H4 (cell line): ENCODE measurements at regions not wholly inside any gene's neighbourhood (a gene's known extent, or its start where the extent isn't known, plus 50 kb on each side); places are given as distances from the start of the nearest gene placed in this dataset.

Experiments used
- DNase-seq: peaks from one replicate; pipeline ENCODE4 v3.0.0-alpha.2; 2015; ENCODE audit warnings: low spot score

DNA sequence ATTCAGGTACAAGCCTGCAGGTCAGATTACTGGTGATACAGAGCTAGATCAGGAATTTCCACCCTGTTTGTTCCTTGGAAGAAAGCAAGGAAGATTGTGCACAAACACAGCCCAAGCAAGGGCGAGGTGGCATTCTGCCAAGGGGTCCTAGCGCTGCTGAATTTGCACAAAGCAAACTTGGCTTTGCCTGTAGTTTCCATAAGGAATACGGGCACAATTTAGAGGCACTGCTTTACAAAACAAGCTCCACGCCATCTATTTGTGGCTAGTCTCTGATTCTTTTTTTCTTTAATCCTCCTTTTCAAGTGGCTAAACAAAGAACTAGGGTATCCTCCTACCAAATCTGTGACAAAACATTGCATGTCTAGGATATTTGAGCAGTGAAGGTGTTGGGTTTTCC, 195.5 kb upstream of the ACVR2A start:
- no peak for DNase-seq

DNA sequence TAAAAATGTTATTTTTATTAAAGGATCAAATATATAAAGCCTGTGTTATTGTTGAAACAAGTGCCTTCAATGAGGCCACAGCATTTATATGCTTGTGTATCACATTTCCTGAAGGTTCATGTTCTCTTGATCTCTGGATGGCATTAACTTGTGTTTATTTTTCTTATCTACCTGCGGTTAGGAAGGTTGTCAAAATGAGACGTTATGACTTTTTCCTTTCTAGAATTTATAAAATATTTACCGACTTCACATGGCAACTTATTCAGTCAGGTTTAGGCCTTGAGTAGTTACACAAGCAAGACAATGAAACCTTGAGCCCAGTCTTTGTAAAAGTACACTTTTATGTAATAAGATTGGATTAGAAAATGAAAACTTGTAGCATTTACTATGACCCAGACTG, 196.4 kb upstream of the ACVR2A start:
- peak; percentile 7 for DNase-seq

DNA sequence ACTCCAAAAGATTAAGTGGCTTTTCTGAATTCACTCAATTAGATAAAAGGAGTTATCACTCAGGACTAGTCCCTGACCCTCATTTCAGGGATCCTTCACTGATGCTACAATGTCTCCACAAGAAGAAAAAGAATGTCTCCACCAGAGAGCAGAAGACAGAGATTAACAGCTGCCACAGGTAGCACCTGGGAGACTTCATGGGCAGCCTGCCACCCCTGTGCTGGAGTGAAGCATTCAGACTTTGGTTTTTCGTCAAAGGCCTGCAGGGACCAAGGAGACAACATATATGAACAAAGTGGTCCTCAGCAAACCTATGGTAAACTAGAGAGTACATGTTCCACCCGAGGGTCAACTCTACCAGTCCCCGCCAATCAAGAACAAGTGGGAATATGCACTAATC, 197.0 kb upstream of the ACVR2A start:
- DNase-seq = no peak

DNA sequence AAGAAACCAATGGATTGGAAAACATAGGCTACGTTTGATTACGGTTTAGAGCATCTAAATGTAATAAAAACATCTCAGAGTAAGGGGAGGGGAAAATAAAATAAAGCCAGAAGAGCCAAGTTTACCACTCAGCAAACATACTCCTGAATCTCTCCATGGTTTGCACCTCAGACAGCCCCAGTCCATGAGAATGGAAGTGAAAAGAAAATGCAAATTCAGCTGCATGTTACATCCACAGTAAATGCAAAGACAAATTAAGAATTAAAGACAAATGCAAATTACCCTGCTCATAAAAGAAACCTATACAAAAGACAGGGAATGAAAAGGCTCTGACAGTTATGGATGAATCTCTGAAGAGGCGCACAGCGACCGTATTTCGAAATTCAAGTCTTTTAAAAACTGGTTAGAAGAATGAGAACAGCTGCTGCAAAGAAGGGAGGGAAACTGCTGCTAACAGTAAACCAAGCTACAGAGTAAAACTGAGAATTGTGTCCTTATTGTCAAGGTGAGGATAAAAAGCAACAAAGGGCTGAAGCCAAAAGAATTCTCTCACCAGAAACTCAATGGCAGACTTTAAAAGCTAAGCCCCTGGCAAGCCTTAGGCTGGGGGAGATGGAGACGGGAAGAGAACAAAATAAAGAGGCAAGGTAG, 197.9 kb upstream of the ACVR2A start:
- DNase-seq = no peak

DNA sequence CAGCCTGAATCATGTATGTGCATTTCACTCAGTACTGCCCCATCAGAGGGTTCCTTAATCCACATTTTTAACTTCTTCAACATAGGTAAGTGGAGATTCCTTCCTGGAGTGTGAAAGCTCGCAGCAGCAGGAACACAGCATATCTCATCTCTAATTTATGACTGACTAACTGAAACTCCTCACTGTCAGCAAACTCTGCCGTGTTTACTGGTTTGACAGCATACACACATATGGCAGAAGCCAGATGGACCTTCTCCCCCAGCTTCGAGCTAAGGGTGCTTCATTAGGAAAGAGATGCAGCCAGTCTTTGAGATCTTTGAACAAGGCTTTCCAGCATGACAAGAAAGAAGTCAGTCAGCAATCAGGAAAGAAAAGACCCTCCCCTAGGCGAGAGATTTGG, 200.3 kb upstream of the ACVR2A start:
- DNase-seq = no peak

DNA sequence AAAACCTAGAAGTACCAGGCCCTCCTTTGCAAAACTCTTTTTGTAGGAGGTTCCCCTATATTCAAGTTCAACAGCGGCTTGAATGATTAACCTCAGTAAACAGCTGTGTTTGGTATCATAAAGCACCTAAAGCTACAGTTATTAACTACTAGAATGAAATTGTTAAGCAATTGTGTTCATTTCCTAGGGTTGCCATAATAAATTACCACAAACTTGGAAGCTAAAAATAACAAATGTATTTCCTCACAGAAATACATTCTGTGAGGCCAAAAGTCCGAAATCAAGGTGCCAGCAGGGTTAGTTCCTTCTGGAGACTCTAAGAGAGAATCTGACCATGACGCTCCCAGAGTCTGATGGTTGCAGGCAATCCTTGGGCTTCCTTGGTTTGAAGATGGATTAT, 202.1 kb upstream of the ACVR2A start:
- no peak for DNase-seq

DNA sequence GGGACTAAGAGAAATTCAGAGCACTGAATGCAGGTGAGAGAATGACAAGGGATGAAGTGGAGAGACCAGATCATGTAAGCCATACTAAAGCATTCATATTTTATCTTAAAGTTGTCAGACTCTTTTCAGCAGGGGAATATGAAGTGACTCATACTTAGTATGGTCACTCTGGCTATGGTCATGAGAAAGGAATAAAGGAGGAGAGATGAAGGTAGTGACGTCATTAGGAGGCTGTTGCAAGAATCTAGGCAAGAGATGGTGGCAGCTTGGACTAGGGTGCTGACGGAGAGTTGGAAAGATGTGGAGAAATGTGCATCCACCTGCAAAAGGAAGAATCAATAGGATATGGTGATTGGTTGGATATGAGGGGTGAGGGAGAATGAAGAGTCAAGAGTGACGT, 203.2 kb upstream of the ACVR2A start:
- no peak for DNase-seq

DNA sequence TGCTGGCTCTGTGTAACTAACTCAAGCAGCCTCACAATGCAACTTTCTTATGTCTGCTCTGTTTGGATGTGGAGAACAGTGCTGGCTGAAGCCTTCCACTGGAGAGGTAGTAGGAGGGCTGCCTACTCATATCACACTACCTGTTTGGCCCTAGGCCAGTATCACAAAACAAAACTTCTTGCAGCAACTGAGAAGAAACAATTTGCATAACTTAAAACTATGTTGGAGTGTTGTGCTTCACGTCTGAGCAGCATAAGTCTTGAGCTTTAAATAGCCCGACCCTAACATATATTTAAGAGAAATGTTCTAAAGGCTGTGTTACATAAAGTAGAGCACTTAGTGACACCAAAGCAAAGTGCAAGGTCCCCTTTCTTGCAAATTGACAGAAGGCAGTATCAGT, 204.9 kb upstream of the ACVR2A start:
- no peak for DNase-seq

DNA sequence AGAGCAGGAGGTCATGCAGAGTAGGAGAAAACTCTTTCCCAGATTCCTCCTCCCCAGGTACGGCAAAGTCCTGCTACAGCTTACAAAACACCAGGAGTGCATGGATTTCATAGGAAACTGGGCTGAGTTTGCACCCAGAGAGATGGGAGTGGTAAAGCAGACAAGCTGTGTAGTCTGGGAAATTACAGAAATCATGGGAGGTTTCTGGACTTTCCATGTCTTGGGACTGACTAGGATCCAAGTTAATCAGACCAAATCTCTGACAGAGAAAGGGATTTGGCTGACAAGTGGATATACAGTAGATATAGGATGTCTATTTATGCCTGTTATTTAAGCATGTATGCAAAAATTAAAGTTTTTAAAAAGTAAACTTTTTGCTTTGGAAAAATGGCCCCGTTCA, 205.4 kb upstream of the ACVR2A start:
- no peak for DNase-seq

DNA sequence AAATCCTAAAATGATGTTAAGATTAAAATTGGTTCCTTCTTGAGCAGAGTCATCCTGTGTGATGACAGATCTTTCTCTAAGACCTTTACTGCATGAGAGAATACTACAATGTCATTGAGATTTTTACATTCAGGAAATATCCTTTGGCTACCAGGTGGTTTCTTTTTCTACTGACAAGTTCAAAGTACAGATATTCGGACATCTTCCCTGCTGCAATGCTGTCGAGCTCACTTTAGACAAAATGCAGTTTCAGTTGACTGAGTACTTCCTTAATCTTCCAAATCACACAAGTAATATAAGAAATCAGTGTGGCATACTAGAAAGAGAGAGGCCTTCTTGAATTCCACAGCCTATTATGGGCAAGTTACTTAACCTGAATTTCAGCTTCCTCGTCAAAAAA, 207.9 kb upstream of the ACVR2A start:
- no peak for DNase-seq

DNA sequence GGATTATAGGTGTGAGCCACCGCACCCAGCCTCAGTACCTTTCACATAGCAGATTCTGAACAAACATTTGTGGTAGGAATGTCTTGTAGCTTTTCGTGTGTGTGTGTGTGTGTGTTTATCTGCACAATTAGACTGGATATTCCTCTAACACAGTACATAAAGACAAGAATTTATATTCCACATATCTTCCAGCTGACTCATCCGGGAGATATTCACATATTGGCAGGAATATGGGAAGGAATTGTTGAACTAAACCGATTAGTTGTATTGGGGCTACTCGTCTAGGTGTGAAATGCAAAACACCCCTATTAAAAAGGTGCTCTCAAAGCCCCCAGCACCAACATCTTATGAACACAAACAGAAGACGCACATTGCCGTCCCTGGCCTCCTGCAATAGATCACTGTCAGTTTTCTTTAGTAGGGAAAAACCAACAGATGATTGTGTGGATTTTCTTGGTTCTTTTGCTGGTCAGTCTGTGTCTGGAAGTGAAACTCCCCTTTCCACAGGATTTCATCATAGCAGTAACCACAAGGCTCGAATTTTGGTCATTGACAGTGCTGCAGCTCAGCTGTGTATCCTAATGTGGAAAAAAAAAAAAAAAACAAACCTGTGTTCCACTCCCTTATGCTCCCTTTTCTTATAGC, 208.5 kb upstream of the ACVR2A start:
- DNase-seq = peak; percentile 73

DNA sequence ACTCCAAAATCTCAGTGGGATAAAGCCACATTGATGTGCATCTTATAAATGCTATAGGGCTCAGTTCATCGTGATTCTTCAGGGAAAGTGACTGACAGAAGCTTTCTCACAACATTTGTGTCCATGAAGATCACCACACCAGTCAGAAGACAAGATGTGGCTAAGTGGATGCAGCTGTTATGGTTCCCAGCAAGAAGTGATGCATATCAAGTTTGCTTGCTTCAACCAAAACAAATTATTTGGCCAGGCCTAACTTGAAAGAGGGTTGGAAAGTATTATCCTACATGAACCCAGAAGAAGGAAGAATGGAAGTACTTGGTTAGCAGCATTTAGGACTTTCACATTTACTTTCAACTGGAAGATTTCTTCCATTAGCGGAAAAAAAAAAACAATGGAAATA, 210.0 kb upstream of the ACVR2A start:
- no peak for DNase-seq

DNA sequence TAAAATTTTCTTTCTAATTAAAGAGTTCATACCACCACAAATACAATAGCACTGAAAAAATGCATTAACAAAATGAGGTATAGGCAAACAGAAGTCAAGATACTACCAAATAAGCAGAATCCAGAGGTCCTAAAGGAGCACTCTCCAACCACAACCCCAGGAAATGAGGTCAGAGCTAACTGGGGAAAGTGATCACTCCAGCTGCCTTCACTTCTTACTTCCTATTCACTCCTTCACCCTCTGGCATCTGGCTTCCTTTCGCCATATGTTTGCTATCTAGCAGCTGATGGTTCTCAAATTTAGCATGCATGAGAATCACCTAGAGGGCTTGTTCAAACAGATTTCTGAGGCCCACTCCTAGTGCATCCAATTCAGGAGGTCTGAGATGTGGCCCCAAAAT, 212.6 kb upstream of the ACVR2A start:
- peak; percentile 21 for DNase-seq

DNA sequence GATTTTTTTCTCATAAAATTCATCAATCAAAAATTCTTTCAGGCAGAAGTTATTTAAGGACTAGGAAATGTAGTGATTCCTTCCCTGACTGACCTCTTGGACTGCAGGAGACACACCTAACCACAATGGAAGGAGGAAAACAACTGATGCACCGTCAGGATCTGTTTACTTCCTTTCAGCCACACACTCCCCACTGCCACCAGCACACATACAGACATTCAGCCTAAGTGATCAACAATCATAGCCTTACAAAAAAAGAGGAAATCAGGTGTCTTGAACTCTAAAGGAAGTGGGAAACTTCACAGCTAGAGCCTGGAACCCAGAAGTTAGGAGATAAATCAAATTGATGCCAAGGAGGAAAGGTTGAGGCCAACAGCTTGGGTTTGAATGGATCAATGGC, 213.5 kb upstream of the ACVR2A start:
- DNase-seq = no peak

DNA sequence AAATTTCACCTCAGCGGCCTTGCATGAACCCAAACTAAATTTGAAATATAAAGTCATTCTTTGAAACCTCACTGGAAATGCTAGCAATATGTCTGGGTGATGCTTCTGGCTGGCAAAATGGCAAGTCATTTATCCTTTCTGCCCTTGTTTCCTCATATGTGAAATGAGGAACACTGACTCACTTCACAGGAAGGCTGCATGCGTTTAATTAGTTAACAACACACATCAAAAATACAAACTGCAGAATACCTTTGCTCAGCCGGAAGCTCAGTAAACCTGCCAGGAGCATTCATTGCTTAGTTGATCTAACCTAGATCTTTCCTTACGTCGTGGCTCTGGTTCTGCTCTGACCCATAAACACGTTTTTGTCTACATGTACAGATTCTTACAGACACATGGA, 214.2 kb upstream of the ACVR2A start:
- no peak for DNase-seq

DNA sequence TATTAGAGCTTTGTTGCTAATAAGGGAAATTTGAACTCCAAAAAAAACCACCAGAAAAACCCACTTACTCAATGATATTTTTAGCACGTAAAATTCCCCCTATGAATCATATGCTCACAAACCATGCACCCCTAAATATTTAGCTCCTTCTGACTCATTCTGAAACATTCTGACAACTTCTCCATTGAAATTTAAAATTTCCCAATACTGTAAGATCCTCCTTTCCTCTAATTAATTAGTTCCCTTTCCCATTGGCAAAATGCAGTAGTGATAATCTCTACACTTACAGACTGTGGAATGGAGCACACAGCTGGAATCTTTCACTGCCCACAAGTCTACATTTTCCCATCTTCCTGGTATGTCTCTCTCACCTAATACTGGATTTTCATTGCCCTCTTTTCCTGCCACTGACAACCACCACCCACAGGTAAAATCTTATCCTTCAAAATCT, 215.8 kb upstream of the ACVR2A start:
- DNase-seq = no peak

DNA sequence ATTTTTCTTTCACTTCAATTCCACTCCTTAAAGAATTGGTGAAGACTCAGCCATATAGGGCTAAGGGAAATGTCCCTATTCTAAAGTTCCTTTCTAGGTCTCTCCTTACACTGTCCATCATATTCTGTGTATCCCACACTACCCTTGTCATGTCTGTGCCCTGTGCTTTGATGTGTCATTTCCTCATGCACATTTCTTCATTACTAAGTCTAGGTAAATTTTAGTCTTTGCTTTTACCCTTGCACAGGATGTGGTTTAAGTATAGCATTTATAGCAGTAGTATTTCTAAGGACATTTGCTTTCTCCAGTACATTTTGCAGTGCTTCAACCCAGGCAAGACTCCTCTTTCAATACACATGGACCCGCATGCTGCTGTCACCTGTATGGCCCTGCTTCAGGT, 221.5 kb upstream of the ACVR2A start:
- DNase-seq = no peak

DNA sequence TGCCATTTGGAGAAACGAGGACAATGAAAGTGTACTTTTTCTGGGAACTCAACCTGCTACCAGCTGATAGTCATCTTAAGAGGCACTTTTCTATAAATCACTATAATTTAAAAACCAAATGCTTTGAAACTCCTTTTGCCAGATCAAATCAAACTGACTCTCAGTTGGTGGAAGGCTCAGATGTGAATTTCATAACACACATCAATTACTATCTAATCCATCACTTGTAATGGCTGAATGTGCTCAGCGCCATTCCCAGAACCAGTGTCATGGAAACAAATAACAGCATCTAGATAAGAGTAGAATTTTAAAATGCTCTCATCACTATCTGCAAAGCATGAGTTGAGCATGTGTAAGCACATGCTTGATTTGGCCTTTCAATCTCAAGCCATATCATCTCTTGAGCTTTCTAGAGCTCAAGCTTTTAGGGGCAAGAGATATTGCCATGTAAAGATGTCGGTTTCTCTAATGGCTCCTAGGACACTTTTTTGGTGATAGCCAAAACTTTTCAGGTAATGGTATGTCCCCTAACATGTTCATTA, 223.1 kb upstream of the ACVR2A start:
- no peak for DNase-seq

DNA sequence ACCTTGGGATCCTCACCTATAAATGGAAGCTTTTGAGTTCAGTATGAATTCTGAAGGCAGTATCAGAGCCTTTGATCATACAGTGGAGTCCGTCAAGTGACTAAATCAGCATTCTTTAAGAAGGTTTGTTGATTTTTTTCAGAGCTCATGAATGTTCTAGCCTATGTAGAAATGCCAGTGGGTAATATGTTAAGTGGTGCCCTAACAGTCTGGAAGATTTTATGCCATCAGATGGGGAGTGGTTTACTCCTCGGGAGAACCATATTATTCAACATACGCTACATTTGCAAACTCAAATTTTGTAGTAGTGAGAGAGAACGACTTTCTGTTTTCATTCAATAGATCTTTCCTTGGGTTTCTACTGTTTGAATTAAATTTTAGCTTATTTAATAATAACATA, 225.0 kb upstream of the ACVR2A start:
- no peak for DNase-seq

DNA sequence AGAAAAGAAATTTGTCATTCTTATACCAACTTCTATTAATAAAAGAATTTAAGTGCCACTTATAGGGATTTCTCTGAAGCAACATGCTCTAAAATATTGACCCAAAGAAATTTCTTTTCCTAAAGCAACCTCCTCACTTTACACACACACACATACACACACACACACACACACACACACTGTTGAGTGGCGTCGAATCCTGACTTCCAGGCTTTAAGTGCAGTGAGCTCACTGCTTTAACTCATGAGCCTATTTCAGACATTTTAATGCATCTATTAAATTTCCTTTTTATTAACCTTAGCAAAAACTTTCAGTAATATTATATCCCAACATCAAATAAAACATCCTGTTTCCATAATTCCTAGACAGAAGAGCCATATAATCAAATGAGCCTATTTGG, 229.1 kb upstream of the ACVR2A start:
- no peak for DNase-seq

DNA sequence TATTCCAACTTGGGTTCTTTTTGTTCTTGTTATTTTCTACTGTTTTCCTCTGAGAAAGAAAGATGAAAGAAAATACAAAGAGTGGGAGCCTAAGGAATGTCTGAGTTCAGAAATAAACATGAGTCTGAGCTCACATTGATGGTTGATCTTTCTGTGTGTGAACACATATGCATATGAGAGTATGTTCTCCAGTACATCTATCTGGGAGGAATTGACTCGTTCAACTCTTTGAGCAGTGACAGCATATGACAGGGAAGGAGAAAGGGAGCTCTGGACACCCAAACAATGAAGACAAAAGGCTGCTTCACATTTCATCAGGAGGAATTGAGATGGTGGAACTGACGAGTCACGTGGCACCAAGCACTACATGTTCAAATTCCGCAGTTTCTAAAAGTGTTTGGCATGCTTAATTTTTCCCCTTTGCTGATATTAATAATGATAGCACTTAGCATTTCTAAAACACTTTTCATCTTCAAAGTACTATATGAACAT, 229.8 kb upstream of the ACVR2A start:
- no peak for DNase-seq

DNA sequence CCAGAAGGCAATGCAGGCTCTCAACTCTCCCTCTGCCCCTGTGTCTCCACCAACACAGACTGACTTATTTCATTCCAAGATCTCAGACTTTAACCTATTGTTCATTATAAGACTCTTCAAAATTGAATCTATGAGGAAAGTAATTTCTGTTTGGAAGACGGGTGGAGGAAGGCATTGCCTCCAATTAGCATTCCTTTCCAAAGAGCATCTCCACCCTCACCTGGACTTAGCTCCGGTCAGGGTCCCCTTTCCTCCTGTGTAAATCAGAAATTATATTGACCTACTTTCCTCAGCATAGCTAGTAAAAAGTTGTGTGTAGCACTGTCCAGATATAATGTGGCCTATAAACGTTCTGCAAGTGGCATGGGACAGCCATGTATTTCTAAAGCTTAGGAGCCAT, 230.4 kb upstream of the ACVR2A start:
- no peak for DNase-seq

DNA sequence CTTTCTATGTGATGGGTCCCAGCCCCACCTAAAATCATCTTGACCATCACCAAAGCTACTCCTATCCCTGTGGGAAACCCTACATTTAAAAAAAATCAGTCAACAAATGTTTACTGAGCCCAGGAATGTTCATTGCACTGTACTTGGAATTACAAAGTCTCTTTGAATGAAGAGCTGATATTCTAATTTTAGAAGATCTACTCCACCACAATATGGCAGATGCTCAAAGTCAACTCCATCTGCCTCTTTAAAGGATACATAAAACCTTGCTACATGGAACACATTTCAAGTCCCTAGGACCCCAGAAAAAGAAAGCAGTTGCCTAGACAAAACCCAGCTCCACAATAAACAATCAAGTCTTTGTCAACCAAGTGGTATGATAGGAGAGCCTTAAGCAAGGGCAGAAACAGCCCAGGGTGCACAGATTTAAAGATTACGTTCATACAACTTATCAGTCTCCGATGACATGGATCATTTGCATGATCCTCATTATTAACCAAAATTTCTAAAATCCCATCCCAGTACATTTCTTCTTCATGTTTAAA, 234.3 kb upstream of the ACVR2A start:
- no peak for DNase-seq
